ENCODE measurements at regions not wholly inside any gene's neighbourhood (a gene's known extent, or its start where the extent isn't known, plus 50 kb on each side); places are given as distances from the start of the nearest gene placed in this dataset.

DNA sequence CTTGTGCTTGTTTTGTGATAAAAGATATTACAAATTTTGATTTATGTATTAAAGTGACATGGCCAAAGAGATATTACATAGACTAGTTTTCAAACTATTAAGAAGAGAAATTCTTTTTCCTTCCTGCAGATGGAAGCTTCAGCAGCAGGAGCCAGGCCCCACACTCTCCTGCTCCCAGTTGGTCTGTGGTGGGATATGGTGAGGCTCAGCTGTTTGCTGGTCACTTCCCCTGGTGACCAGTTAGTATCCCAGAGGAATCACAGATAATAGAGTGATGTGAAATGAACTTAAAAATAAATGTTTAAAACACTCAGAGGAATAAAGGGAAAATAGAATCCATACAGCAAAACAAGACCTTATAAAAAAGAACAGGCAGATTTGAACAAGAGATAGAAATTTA lies 154.7 kb downstream of the KTN1 start:
- no peaks in the 10 kb centered on the region for H3K36me3 ChIP-seq (replicated peaks)
- H3K27me3 ChIP-seq (ENCODE audit: low read depth): no peaks in the 10 kb centered on the region
- DNase-seq (ENCODE audit: low spot score in 2 of 2): no peak
- H3K4me3 ChIP-seq: no peak overlapping the region
- no peaks in the 10 kb centered on the region for H3K9me3 ChIP-seq
- peaks cover 11% of the 10 kb centered on the region for H3K4me1 ChIP-seq
- in situ Hi-C loops (cut with MboI; ENCODE audit: low sequenced_read_pairs): loop anchor here (10.0 kb wide), 1 partner anchor 610 kb away; no protein-coding TSS in a partner anchor

DNA sequence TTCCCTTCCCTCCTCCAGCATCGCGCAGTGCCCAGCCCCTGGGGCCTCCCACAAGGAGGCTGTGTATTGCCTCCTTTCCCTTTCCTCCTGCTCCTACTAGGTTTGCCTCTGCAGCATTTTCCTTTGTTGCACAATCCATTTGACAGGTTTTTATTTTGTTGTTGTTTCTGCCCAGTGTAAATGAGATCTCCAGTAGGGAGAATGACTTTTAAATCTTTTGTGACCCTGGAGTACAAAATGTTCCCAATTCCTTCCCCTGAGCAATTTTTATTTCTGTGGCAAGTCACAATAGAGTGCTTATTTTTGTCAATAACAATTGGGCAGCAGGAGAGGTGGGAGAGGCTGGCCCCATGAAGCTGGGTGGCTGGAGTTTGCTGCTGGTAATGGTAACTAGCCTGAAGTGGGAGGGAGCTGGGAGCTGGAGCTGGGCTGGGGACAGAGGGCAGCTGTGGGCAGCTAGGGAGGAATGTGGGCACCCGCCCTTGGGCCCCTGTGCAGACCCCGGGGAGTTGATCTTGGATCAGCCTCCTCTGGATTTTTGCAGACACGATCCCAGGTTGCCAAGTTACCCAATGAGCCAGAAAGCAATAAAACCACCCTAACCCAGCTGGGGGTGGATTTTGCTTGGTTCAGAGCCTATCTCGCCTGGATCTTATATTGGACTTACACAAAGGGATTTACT lies 160.1 kb downstream of the KTN1 start:
- in situ Hi-C loops (cut with MboI; ENCODE audit: low sequenced_read_pairs): loop anchor here (10.0 kb wide), 1 partner anchor 605 kb away; no protein-coding TSS in a partner anchor
- DNase-seq (ENCODE audit: low spot score in 2 of 2): no peak
- no peaks in the 10 kb centered on the region for H3K36me3 ChIP-seq (replicated peaks)

DNA sequence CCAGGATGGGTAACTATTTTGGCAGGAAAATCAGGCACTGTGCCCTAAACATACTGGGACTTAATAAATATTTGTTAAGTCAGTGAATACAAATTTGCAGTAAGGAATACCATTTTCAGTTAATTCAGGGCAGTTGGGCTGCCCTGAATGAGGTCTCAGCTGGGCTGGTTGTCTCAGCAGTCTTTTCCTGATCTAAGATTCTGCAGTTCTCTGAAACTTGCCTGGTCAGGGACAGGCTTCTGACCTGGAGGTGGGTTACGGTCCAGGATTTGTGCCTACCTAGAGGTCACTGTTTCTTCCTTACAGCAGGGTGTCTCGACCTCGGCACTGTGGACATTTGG lies 160.6 kb downstream of the KTN1 start:
- Histone ChIP-seq H3K36me3 (replicated peaks) (no peaks in the 10 kb centered on the region), H3K4me1 (no peaks in the 10 kb centered on the region), H3K9me3 (no peaks in the 10 kb centered on the region), H3K27me3 (ENCODE audit: low read depth) (no peaks in the 10 kb centered on the region), H3K4me3 (no peak overlapping the region)
- in situ Hi-C loops (cut with MboI; ENCODE audit: low sequenced_read_pairs): no loop called here
- no peak for DNase-seq (ENCODE audit: low spot score in 2 of 2)

More for the DNA sequence above, 160.1 kb downstream of the KTN1 start:
- Histone ChIP-seq H3K4me1 (no peaks in the 10 kb centered on the region), H3K27me3 (ENCODE audit: low read depth) (no peaks in the 10 kb centered on the region), H3K9me3 (no peaks in the 10 kb centered on the region), H3K4me3 (no peak overlapping the region)

DNA sequence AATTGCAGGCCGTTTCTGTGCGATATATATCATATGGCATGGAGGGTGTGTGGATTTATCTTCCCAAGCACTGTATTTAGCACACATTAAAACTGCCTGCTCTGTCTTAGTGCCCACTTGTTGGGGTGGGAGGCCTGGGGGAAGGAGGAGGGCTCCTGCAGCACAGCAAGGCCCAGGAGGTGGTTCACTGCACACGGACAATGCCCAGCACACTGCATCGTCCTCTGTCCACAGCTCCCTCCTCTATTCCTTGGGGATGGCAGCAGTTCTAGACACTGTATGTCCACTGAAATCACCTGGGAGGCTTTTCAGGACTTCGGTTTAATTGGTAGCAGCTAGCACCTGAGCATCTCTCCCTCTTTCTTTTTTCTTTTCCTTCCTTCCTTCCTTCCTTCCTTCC lies 161.2 kb downstream of the KTN1 start:
- no peaks in the 10 kb centered on the region for H3K36me3 ChIP-seq (replicated peaks)
- H3K4me3 ChIP-seq: no peak overlapping the region
- no peaks in the 10 kb centered on the region for H3K27me3 ChIP-seq (ENCODE audit: low read depth)
- in situ Hi-C loops (cut with MboI; ENCODE audit: low sequenced_read_pairs): no loop called here
- no peaks in the 10 kb centered on the region for H3K9me3 ChIP-seq
- no peaks in the 10 kb centered on the region for H3K4me1 ChIP-seq
- DNase-seq (ENCODE audit: low spot score in 2 of 2): no peak

DNA sequence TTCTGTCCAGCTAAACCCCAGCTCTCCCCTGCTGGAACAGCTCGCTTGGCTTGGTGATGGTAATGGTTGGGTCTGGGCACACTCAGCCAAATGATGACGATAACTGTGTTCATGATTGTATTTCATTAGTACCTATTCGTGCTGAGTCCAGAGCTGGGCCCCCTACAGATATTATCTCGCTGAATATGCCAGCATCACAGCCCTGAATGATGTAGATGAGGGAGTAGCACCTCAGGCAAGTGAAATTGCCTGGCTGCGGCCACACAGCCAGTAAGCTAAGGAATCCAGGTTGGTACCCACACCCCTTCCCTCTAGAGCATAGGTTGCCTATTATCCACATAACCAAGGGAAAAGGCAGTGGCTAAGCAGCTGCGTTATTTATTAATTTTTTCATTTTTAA lies 163.5 kb downstream of the KTN1 start:
- H3K4me1 ChIP-seq: no peaks in the 10 kb centered on the region
- no peaks in the 10 kb centered on the region for H3K27me3 ChIP-seq (ENCODE audit: low read depth)
- H3K9me3 ChIP-seq: no peaks in the 10 kb centered on the region
- DNase-seq (ENCODE audit: low spot score in 2 of 2): no peak
- no peak overlapping the region for H3K4me3 ChIP-seq
- in situ Hi-C loops (cut with MboI; ENCODE audit: low sequenced_read_pairs): no loop called here
- H3K36me3 ChIP-seq (replicated peaks): no peaks in the 10 kb centered on the region

DNA sequence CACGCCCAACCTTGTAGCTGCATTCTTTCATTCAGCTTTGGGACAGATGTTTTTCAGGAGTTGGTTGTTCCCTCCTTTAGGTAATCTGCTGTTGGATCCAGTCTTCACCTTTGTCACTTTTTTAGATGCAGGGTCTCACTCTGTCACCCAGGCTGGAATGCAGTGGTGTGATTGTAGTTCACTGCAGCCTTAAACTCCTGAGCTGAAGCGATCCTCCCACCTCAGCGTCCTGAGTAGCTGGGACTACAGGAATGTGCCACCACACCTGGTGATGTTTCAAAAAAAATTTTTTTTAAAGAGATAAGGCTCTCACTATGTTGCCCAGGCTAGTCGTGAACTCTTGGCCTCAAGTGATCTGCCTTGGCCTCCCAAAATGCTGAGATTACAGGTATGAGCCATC lies 164.3 kb downstream of the KTN1 start:
- H3K4me3 ChIP-seq: no peak overlapping the region
- in situ Hi-C loops (cut with MboI; ENCODE audit: low sequenced_read_pairs): no loop called here
- no peak for DNase-seq (ENCODE audit: low spot score in 2 of 2)
- H3K27me3 ChIP-seq (ENCODE audit: low read depth): no peaks in the 10 kb centered on the region
- H3K36me3 ChIP-seq (replicated peaks): no peaks in the 10 kb centered on the region
- H3K4me1 ChIP-seq: no peaks in the 10 kb centered on the region
- no peaks in the 10 kb centered on the region for H3K9me3 ChIP-seq

DNA sequence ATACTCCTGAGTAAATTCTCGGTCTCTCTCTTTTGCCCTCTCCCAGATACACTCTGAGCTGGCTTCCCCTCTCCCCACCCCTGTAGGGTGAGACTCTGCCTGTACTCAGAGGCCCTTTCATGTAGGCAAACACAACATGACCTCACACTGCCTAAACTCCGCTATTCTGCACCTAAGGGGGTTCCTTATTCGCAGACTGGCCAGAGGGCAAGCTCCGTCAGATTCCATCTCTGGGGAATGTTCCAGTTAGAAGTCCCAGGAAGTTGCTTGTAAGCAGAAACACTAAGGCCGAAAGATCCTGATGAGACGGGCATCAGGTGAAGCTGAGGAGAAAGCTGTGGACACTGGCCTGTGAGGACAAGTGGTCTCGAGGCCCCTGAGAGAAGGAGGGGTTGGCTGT lies 165.9 kb downstream of the KTN1 start:
- no peak for DNase-seq (ENCODE audit: low spot score in 2 of 2)
- H3K36me3 ChIP-seq (replicated peaks): no peaks in the 10 kb centered on the region
- no peaks in the 10 kb centered on the region for H3K4me1 ChIP-seq
- H3K27me3 ChIP-seq (ENCODE audit: low read depth): no peaks in the 10 kb centered on the region
- in situ Hi-C loops (cut with MboI; ENCODE audit: low sequenced_read_pairs): no loop called here
- no peaks in the 10 kb centered on the region for H3K9me3 ChIP-seq
- H3K4me3 ChIP-seq: no peak overlapping the region

DNA sequence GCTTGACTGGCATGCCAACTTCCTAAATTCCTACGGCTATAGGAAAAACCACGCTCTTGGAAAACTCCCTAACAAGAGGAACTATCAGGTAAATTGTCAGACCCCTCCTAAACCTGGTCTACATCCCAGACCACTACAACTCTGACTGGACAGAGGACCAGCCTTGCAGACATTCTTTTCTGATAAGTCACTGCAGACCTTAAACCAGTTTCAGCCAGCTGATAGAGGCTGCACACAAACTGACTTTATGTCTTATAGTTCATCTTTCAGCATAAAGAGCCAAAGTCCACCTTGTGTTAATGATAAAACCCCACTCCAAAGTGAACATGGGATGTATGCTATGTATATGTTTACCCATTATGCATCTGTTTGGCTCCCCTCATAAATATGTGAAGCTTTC lies 166.6 kb downstream of the KTN1 start:
- H3K4me3 ChIP-seq: no peak overlapping the region
- no peaks in the 10 kb centered on the region for H3K27me3 ChIP-seq (ENCODE audit: low read depth)
- in situ Hi-C loops (cut with MboI; ENCODE audit: low sequenced_read_pairs): no loop called here
- no peaks in the 10 kb centered on the region for H3K36me3 ChIP-seq (replicated peaks)
- no peak for DNase-seq (ENCODE audit: low spot score in 2 of 2)
- H3K4me1 ChIP-seq: no peaks in the 10 kb centered on the region; the same call in 1 of the 2 replicates
- H3K9me3 ChIP-seq: no peaks in the 10 kb centered on the region

DNA sequence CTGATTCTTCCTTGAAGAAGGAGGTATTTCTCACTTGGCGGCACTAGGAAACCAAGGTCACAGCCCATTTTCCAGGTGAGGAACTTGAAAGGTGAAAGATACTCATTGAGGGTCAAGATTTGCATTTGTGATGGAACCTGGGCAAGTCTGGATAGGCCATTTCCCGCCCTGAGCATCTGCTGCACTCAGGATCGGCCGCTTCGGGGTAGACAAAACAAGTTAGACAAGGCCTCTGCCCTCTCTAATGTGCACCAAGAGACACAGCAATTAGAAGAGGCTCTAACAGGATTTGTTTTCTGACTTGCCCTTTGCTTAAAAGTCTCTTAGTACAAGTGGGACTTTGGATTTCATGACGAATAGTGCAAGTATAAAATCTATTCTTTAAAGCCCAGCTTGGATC lies 167.2 kb downstream of the KTN1 start:
- no peaks in the 10 kb centered on the region for H3K9me3 ChIP-seq
- in situ Hi-C loops (cut with MboI; ENCODE audit: low sequenced_read_pairs): no loop called here
- H3K4me3 ChIP-seq: no peak overlapping the region
- H3K27me3 ChIP-seq (ENCODE audit: low read depth): no peaks in the 10 kb centered on the region
- H3K4me1 ChIP-seq: peaks cover 2% of the 10 kb centered on the region
- no peaks in the 10 kb centered on the region for H3K36me3 ChIP-seq (replicated peaks)
- DNase-seq (ENCODE audit: low spot score in 2 of 2): no peak

DNA sequence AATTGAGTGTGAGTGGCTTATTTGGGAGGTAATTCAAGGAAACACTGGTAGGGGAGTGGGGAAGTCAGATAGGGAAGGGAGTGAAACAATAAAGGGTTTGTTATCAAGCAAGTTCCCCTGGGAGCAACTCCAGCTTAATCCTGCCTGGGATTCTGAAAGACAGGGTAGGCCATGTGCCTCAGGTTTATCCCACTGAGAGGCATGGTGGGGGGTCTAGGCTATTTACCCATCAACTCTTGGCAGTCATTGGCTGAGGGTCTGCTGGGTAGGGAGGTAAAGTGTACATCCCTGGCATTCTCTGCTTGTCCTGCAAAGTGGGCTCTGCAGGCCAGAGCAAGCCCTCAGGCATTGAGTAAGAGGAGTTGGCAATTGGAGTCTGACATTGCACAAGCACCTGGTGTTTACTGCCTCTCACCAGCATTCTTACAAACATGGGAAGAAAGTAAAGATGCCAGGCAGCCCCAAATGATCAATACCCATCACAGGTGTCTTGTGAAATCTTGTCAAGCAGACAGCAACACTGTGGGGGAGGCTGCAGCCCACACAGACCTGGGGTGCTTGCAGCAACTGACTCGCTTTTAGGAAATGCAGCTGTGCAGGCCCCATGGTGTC lies 169.3 kb downstream of the KTN1 start:
- in situ Hi-C loops (cut with MboI; ENCODE audit: low sequenced_read_pairs): no loop called here
- no peaks in the 10 kb centered on the region for H3K36me3 ChIP-seq (replicated peaks)
- no peaks in the 10 kb centered on the region for H3K27me3 ChIP-seq (ENCODE audit: low read depth)
- H3K9me3 ChIP-seq: no peaks in the 10 kb centered on the region
- DNase-seq (ENCODE audit: low spot score in 2 of 2): no peak
- H3K4me1 ChIP-seq: peaks cover 15% of the 10 kb centered on the region
- no peak overlapping the region for H3K4me3 ChIP-seq

DNA sequence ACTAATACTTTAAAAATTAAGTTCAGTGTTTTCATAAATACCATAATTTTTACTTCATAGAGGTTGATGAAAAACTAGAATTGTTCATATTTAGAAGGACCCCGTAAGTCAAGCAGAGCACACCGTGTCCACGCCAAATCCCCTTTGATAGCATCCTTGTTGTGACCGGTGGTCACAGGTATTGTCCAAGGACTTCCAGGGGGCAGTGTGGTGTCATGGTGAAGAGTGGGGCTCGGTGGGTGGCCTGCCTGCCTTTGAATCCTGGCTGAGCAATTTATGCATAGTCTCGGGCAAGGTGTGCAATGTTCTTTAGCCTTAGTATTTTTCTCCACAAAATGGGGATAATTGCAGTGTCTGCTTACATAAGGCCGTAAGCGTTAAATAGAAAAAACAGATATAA lies 169.9 kb downstream of the KTN1 start:
- Histone ChIP-seq H3K36me3 (replicated peaks) (no peaks in the 10 kb centered on the region), H3K4me1 (peaks cover 15% of the 10 kb centered on the region), H3K4me3 (no peak overlapping the region), H3K9me3 (no peaks in the 10 kb centered on the region), H3K27me3 (ENCODE audit: low read depth) (no peaks in the 10 kb centered on the region)
- DNase-seq (ENCODE audit: low spot score in 2 of 2): no peak
- in situ Hi-C loops (cut with MboI; ENCODE audit: low sequenced_read_pairs): no loop called here

DNA sequence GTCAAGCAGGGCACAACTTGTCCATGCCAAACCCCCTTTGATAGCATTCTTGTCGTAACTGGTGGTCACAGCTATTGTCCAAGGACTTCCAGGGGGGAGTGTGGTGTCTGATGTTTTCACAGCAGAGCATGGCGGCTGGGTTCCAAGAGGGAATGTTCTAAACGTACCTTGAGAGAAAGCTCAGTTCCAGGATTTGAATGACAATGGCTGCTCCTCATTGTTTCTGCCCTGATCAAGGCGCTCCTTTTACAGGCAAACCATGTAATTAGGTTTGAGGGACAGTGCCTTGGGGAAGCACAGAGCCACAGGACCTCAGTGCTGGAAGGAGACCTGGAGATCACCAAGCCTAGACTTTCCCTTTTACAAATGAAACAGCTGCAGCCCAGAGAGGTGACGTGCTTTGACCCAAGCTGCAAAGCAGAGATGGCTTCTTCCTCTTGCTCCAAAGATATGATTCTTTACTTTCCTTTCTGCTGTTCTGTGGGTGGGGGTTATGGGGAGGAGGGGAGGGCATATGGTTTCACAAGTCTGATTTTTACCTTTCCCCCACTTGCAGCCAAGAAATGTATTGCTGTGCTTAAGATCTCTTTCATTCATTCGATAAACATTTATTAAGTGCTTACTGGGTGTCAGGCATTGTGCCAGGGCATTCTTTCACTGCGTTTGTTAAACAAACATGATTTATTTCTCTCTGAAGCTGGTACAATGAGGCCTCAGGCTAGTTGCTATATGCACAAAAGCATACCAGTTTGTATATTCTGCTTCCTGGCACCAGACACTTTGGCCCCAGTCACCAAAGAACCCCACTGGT lies 172.8 kb downstream of the KTN1 start:
- peak; percentile 76 to 77 for DNase-seq (ENCODE audit: low spot score in 2 of 2)
- in situ Hi-C loops (cut with MboI; ENCODE audit: low sequenced_read_pairs): no loop called here
- Histone ChIP-seq H3K9me3 (no peaks in the 10 kb centered on the region), H3K36me3 (replicated peaks) (no peaks in the 10 kb centered on the region), H3K4me1 (peaks cover 16% of the 10 kb centered on the region), H3K27me3 (ENCODE audit: low read depth) (no peaks in the 10 kb centered on the region), H3K4me3 (no peak overlapping the region)

DNA sequence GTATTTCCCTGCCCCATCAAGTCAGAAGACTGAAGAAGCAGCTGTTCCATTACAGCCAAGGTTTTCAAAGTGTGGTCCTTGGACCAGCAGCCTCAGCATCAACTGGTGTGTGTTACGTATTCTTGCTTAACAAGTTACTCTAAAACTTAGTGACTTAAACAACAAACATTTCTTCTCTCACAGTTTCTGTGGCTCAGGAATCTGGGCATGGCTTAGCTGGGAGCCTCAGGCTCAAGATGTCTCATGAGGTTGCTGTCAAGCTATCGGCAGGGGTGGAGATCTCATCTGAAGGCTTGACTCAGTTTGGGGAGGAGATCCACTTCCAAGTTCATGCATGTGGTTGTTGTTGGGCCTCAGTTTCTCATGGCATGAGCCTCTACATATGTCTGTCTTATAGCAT lies 174.5 kb downstream of the KTN1 start:
- Histone ChIP-seq H3K9me3 (no peaks in the 10 kb centered on the region), H3K36me3 (replicated peaks) (no peaks in the 10 kb centered on the region), H3K4me1 (peaks cover 23% of the 10 kb centered on the region), H3K4me3 (no peak overlapping the region), H3K27me3 (ENCODE audit: low read depth) (no peaks in the 10 kb centered on the region)
- no peak for DNase-seq (ENCODE audit: low spot score in 2 of 2)
- in situ Hi-C loops (cut with MboI; ENCODE audit: low sequenced_read_pairs): no loop called here

DNA sequence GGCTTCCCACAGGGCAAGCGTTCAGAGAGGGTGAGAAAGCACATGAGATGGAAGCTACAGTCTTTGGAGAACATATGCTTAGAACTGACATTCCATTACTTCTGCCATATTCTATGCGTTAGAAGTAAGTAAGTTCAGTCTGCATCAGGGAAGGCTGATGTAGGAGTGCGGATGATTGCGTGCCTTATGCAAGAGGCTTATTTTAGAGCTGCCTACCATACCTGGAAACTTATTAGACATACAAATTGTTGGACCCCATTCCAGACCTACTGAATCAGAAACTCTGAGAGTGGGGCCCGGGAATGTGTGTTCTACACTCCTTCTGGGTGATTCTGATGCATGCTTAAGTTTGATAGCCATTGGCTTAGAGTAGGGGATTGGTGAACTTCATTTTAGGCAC lies 174.9 kb downstream of the KTN1 start:
- DNase-seq (ENCODE audit: low spot score in 2 of 2): no peak
- H3K27me3 ChIP-seq (ENCODE audit: low read depth): no peaks in the 10 kb centered on the region
- H3K9me3 ChIP-seq: no peaks in the 10 kb centered on the region
- in situ Hi-C loops (cut with MboI; ENCODE audit: low sequenced_read_pairs): no loop called here
- H3K36me3 ChIP-seq (replicated peaks): no peaks in the 10 kb centered on the region
- peaks cover 23% of the 10 kb centered on the region for H3K4me1 ChIP-seq
- H3K4me3 ChIP-seq: no peak overlapping the region
